ENCODE measurements at regions not wholly inside any gene's neighbourhood (a gene's known extent, or its start where the extent isn't known, plus 50 kb on each side); places are given as distances from the start of the nearest gene placed in this dataset.

GRCh38 chr6:1229301-1229700 is 82.6 kb upstream of the FOXQ1 start:
- Histone ChIP-seq H3K27me3 (no peaks in the 10 kb centered on the region), H3K36me3 (ENCODE audit: low read depth, missing control alignments) (no peaks in the 10 kb centered on the region), H3K4me1 (no peaks in the 10 kb centered on the region), H3K4me3 (no peak overlapping the region), H3K27ac (no peak overlapping the region), H3K9me3 (no peaks in the 10 kb centered on the region)
- 85 to 96% methylated on average over 7 of the region's 7 CpGs for WGBS, 2 donors
- no peak for DNase-seq
- TF ChIP-seq POLR2A (IDR thresholded peaks at IDR 0.05), result no peak
- no peak for TF ChIP-seq CTCF (IDR thresholded peaks at IDR 0.05)
- intact Hi-C loops (cut with DNase I; ENCODE audit: low total_unique reads), result no loop called here

- no peak for DNase-seq
- Histone ChIP-seq H3K27me3 (no peaks in the 10 kb centered on the region), H3K27ac (no peak overlapping the region), H3K36me3 (ENCODE audit: low read depth, missing control alignments) (no peaks in the 10 kb centered on the region), H3K4me3 (no peak overlapping the region), H3K9me3 (no peaks in the 10 kb centered on the region), H3K4me1 (no peaks in the 10 kb centered on the region)
- WGBS, 2 donors, result 93 to 95% methylated on average over 9 of the region's 9 CpGs
- intact Hi-C loops (cut with DNase I; ENCODE audit: low total_unique reads), result no loop called here
- no peak for TF ChIP-seq POLR2A (IDR thresholded peaks at IDR 0.05)
- no peak for TF ChIP-seq CTCF (IDR thresholded peaks at IDR 0.05)
Measured at GRCh38 chr6:1228754-1229191, 83.1 kb upstream of the FOXQ1 start.

- Histone ChIP-seq H3K9me3 (no peaks in the 10 kb centered on the region), H3K27me3 (no peaks in the 10 kb centered on the region), H3K4me3 (no peak overlapping the region), H3K27ac (no peak overlapping the region), H3K4me1 (no peaks in the 10 kb centered on the region), H3K36me3 (ENCODE audit: low read depth, missing control alignments) (no peaks in the 10 kb centered on the region)
- WGBS, 2 donors, result 81 to 88% methylated on average over 16 of the region's 16 CpGs
- intact Hi-C loops (cut with DNase I; ENCODE audit: low total_unique reads), result no loop called here
- no peak for DNase-seq
- TF ChIP-seq CTCF (IDR thresholded peaks at IDR 0.05) (no peak), POLR2A (IDR thresholded peaks at IDR 0.05) (no peak)
Measured at GRCh38 chr6:1227935-1228753, 83.8 kb upstream of the FOXQ1 start.

- Histone ChIP-seq H3K9me3 (no peaks in the 10 kb centered on the region), H3K4me1 (no peaks in the 10 kb centered on the region), H3K4me3 (no peak overlapping the region), H3K27ac (no peak overlapping the region), H3K27me3 (no peaks in the 10 kb centered on the region), H3K36me3 (ENCODE audit: low read depth, missing control alignments) (no peaks in the 10 kb centered on the region)
- WGBS, 2 donors, result 92 to 93% methylated on average over 3 of the region's 3 CpGs
- DNase-seq, result no peak
- TF ChIP-seq POLR2A (IDR thresholded peaks at IDR 0.05) (no peak), CTCF (IDR thresholded peaks at IDR 0.05) (no peak)
- intact Hi-C loops (cut with DNase I; ENCODE audit: low total_unique reads), result no loop called here
Measured at GRCh38 chr6:1227600-1227934, 84.3 kb upstream of the FOXQ1 start.

Measured in testis (tissue), 2 donors.